Psoas muscle (tissue), 7 donors: ENCODE measurements at regions not wholly inside any gene's neighbourhood (a gene's known extent, or its start where the extent isn't known, plus 50 kb on each side); places are given as distances from the start of the nearest gene placed in this dataset.
A peak's percentile ranks its signal among the peaks of the same experiment; 100 is the strongest.

Source experiments
- ATAC-seq, 4 donors: fragments of 200-7000 bp; cut with Tn5 transposase; one replicate each; pipeline ENCODE4 v1.9.1; 2020; ENCODE audit warnings: moderate library complexity in 3 of 4, mild to moderate bottlenecking in 2 of 4
- DNase-seq, 2 donors: peaks; one replicate each; pipeline ENCODE4 v3.0.0-alpha.2; 2020
- H3K27ac ChIP-seq: fragments of 200-600 bp; one replicate; pipeline ENCODE4 v1.8.0; 2022
- H3K27me3 ChIP-seq, 3 donors: fragments of 200-600 bp in 1 of 3; one replicate each; pipeline versions ENCODE4 v1.6.1 to v1.8.0; 2013 to 2022; ENCODE audit warnings: low read length in 2 of 3, mild to moderate bottlenecking in 2 of 3, moderate library complexity in 1 of 3; ENCODE audit not compliant: insufficient read depth in 3 of 3
- H3K36me3 ChIP-seq, 2 donors: fragments of 200-600 bp in 1 of 2; one replicate each; pipeline versions ENCODE4 v1.6.1 to v1.8.0; 2013 to 2022; ENCODE audit warnings: low read depth in 1 of 2, mild to moderate bottlenecking in 1 of 2, moderate library complexity in 1 of 2; ENCODE audit not compliant: insufficient read depth in 1 of 2
- H3K4me1 ChIP-seq: fragments of 200-600 bp; one replicate; pipeline ENCODE4 v1.8.0; 2022
- H3K4me3 ChIP-seq: fragments of 200-600 bp; one replicate; pipeline ENCODE4 v1.8.0; 2022; ENCODE audit warnings: mild to moderate bottlenecking
- H3K9me3 ChIP-seq: fragments of 200-600 bp; one replicate; pipeline ENCODE4 v1.8.0; 2022
- WGBS, 3 donors: extraction: QIAGEN DNeasy Blood & Tissue Kit; methylation state at CpG; one replicate each; pipeline versions ENCODE4 v1.1.6 to v1.1.7; 2013; 5-methylcytosine and 5-hydroxymethylcytosine counted together
- intact Hi-C, 2 donors: fragments of 100-400 bp; cut with DNase I; formaldehyde crosslinking; loops; one replicate each; pipeline versions ENCODE4 v1.11.0 to v1.14.2; 2022
- TF ChIP-seq, protein P1 (sequence below): fragments of 200-600 bp; IDR thresholded peaks from one replicate; pipeline ENCODE4 v1.8.0; 2022; ENCODE audit warnings: antibody characterized with exemption
- donor health status: healthy with polysubstance abuse.
- donor health status: DM: no; HTN: no; CAD: no; lungs with moderate emphysema.
- donor health status: Bipolar disorder and iron deficiency.
- donor health status: healthy.
- donor health status: DM: yes; HTN: yes; CAD: no.
- donor health status: DM: no; HTN: no; CAD: no.
- donor health status: DM: yes; HTN: yes; CAD: no.

DNA sequence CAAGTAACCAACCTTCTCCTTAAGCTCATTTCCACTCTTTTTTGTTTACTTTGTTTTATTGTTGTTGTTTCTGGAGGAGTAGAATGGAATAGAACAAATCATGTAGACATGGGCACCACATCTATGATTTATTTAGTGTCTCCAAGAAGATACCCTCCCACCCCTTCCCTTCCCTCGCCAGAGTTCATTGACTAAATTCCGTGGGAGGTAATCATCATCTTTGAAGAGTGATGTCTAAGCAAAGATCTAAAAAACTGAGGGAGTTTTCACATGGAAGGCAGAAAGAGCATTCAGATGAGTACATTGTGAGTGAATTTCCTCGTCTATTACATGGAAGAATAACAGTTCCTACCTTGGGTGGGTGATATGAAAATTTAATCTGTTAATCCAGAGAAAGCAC is 136.2 kb downstream of the SEC16B start:
- DNase-seq: no peak
- intact Hi-C loops: no loop called here
- Histone ChIP-seq H3K9me3 (no peaks in the 10 kb centered on the region), H3K27ac (no peak overlapping the region), H3K4me3 (no peak overlapping the region), H3K27me3 (no peaks in the 10 kb centered on the region), H3K36me3 (no peaks in the 10 kb centered on the region), H3K4me1 (no peaks in the 10 kb centered on the region)
- TF ChIP-seq, protein P1, sequence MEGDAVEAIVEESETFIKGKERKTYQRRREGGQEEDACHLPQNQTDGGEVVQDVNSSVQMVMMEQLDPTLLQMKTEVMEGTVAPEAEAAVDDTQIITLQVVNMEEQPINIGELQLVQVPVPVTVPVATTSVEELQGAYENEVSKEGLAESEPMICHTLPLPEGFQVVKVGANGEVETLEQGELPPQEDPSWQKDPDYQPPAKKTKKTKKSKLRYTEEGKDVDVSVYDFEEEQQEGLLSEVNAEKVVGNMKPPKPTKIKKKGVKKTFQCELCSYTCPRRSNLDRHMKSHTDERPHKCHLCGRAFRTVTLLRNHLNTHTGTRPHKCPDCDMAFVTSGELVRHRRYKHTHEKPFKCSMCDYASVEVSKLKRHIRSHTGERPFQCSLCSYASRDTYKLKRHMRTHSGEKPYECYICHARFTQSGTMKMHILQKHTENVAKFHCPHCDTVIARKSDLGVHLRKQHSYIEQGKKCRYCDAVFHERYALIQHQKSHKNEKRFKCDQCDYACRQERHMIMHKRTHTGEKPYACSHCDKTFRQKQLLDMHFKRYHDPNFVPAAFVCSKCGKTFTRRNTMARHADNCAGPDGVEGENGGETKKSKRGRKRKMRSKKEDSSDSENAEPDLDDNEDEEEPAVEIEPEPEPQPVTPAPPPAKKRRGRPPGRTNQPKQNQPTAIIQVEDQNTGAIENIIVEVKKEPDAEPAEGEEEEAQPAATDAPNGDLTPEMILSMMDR: no peak
- WGBS, 3 donors: 55 to 75% (median 57%) methylated on average over 3 of the region's 3 CpGs
- ATAC-seq: no peak

DNA sequence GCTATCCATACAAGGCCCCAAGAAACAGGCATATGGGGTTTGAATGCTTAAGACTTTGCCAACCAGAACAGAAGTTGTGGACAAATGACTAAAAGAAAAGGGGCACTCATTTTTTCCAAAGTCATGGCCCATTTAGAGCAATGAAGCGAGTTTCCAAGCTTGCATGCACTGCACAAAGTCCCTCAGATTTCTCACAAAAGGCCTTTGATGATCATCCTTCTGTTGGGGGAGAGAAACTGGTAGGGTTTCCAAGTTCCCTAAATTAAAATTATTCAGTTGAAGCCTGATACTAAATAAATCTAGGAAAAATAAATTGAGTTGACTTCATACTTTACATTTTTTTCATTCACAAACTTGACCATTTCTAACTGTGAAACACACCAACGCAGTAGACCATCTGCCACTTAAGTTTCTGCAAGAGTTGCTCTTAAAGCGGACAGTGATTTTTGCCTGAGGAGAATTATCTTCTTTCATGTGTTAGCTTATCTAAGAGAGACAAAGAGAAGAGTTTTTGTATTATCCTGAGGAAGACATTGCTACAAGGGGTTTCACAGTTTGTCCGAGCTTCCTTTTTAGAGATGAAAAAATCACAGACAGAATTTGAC is 139.2 kb downstream of the SEC16B start:
- H3K27me3 ChIP-seq: no peaks in the 10 kb centered on the region
- WGBS, 3 donors: 81 to 85% (median 83%) methylated on average over 4 of the region's 4 CpGs
- no peaks in the 10 kb centered on the region for H3K9me3 ChIP-seq
- TF ChIP-seq, protein P1: no peak
- intact Hi-C loops: no loop called here
- H3K4me1 ChIP-seq: no peaks in the 10 kb centered on the region
- no peak overlapping the region for H3K4me3 ChIP-seq
- no peak overlapping the region for H3K27ac ChIP-seq
- ATAC-seq: no peak
- DNase-seq: no peak
- H3K36me3 ChIP-seq: no peaks in the 10 kb centered on the region

DNA sequence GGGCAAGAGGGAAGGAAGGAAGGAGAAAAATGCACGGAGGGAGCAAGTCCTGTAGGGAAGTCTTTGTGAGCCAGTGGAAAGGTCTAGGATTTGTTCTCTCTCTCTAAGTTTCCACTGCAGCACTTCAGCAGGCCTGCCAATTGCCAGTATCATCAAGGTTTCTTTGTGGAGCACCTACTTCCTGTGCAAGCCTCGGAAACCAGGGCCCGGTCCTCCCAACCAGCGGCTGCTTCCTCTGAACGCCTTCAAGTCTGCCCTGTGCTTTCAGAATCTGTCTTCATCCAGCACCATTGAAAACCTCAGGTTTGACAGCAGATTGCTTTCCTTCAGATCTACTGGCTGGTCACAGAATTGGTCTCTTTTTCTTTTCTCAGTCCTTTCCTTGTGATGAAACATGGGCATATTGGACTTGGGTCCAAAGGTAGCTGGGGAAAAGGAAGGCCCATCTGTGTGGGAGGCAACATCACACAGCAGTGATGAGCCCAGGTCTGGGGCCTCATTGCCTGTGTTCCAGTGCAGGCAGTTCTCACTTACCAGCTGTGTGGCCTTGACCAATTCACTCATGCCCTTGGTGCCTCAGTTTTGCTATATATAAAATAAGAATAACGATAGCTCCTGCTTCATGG is 144.5 kb downstream of the SEC16B start:
- H3K36me3 ChIP-seq: no peaks in the 10 kb centered on the region
- no peaks in the 10 kb centered on the region for H3K9me3 ChIP-seq
- 69 to 73% (median 72%) methylated on average over 6 of the region's 6 CpGs for WGBS, 3 donors
- no peak overlapping the region for H3K27ac ChIP-seq
- H3K4me1 ChIP-seq: no peaks in the 10 kb centered on the region
- intact Hi-C loops: no loop called here
- H3K4me3 ChIP-seq: no peak overlapping the region
- H3K27me3 ChIP-seq: no peaks in the 10 kb centered on the region
- DNase-seq (no peak), ATAC-seq (no peak)
- TF ChIP-seq, protein P1: no peak

DNA sequence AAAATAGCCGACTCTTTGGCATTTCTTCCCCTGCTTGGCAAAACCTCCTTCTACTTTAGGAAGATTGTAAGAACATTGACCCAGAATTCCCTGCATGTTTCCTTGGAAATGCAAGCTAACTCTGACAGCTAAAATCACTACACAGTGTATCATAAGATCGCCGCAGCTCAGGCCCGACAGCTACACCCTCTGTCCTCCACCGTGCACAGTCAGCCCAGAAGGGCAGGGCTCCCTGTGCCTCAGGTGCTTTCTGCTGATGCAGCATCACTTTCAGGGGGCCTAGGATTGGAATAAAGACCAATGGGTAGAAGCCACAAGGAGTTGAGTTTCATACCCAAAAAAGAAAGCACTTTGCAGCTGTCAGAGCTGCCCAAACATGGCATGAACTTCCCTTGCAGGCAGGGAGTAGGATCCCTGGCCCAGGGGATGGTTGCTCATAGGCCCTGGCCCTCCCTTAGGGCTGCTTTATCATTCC is 145.3 kb downstream of the SEC16B start:
- intact Hi-C loops: no loop called here
- no peaks in the 10 kb centered on the region for H3K4me1 ChIP-seq
- TF ChIP-seq, protein P1: no peak
- H3K9me3 ChIP-seq: no peaks in the 10 kb centered on the region
- peak in 1 of 4 donors; percentile 34 for ATAC-seq
- no peaks in the 10 kb centered on the region for H3K27me3 ChIP-seq
- no peak overlapping the region for H3K4me3 ChIP-seq
- no peak for DNase-seq
- H3K27ac ChIP-seq: no peak overlapping the region
- 53 to 68% (median 56%) methylated on average over 5 of the region's 5 CpGs for WGBS, 3 donors
- H3K36me3 ChIP-seq: no peaks in the 10 kb centered on the region
